BJ (cell line): ENCODE measurements at regions not wholly inside any gene's neighbourhood (a gene's known extent, or its start where the extent isn't known, plus 50 kb on each side); places are given as distances from the start of the nearest gene placed in this dataset.

Experiments used
- CTCF ChIA-PET: fragments of 350-600 bp; formaldehyde crosslinking; extraction: SDS; loops from one replicate; lab custom pipeline; 2021; ENCODE audit warnings: antibody characterized with exemption, inconsistent platforms; lab: Yijun Ruan, JAX
- POLR2A ChIA-PET: fragments of 300-600 bp; sonication (Branson Sonifier 250); formaldehyde crosslinking; extraction: SDS; loops from one replicate; lab custom pipeline; 2021; ENCODE audit warnings: antibody characterized with exemption; lab: Charles Lee
- DNase-seq: peaks from one replicate; pipeline ENCODE4 v3.0.0-alpha.2; 2011; ENCODE audit warnings: low read depth
- H3K27me3 ChIP-seq: 2 replicates; pipeline ENCODE4 v1.6.0; 2011; ENCODE audit warnings: low read length; ENCODE audit not compliant: control insufficient read depth, insufficient read depth
- H3K36me3 ChIP-seq: 2 replicates; pipeline ENCODE4 v1.5.1; 2011; ENCODE audit warnings: low read length; ENCODE audit not compliant: control insufficient read depth, insufficient read depth
- H3K4me3 ChIP-seq: 2 replicates; pipeline ENCODE4 v1.5.1; 2011; ENCODE audit warnings: low read depth, mild to moderate bottlenecking, control low read depth, low read length
- TF ChIP-seq, protein P1 (sequence below): IDR thresholded peaks from 2 replicates; pipeline ENCODE4 v1.5.1; 2011; ENCODE audit warnings: low read depth, mild to moderate bottlenecking, control low read depth, inconsistent platforms, low read length, moderate library complexity; ENCODE audit not compliant: insufficient read depth

DNA sequence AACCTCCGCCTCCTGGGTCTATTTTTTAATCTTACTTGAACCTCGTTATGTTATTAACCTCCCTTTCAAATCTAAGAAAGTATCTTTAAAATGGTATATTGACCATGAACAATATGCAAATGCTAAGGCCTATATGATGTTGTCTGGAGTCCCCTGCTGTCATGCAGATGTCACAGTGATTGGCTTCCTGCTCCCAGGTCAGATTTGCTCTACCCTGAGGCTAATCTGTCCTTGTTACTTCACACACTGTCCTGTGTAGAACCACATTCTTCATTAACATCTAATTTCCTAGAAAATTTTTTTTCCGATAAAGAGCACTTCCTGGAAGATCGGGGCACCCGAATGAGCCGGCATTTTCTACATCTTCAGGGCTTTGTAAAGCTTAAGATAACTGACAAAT lies 306.6 kb downstream of the MRPL39 start:
- TF ChIP-seq, protein P1, sequence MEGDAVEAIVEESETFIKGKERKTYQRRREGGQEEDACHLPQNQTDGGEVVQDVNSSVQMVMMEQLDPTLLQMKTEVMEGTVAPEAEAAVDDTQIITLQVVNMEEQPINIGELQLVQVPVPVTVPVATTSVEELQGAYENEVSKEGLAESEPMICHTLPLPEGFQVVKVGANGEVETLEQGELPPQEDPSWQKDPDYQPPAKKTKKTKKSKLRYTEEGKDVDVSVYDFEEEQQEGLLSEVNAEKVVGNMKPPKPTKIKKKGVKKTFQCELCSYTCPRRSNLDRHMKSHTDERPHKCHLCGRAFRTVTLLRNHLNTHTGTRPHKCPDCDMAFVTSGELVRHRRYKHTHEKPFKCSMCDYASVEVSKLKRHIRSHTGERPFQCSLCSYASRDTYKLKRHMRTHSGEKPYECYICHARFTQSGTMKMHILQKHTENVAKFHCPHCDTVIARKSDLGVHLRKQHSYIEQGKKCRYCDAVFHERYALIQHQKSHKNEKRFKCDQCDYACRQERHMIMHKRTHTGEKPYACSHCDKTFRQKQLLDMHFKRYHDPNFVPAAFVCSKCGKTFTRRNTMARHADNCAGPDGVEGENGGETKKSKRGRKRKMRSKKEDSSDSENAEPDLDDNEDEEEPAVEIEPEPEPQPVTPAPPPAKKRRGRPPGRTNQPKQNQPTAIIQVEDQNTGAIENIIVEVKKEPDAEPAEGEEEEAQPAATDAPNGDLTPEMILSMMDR, result no peak
- Histone ChIP-seq H3K27me3 (no peaks in the 10 kb centered on the region), H3K4me3 (no peak overlapping the region), H3K36me3 (no peaks in the 10 kb centered on the region)
- ChIA-PET POLR2A (no interaction called here), CTCF (interaction anchor here (0.8 kb wide), 1 partner anchor 23 kb away, joined by 3 read pairs; no protein-coding TSS in a partner anchor)
- no peak for DNase-seq

DNA sequence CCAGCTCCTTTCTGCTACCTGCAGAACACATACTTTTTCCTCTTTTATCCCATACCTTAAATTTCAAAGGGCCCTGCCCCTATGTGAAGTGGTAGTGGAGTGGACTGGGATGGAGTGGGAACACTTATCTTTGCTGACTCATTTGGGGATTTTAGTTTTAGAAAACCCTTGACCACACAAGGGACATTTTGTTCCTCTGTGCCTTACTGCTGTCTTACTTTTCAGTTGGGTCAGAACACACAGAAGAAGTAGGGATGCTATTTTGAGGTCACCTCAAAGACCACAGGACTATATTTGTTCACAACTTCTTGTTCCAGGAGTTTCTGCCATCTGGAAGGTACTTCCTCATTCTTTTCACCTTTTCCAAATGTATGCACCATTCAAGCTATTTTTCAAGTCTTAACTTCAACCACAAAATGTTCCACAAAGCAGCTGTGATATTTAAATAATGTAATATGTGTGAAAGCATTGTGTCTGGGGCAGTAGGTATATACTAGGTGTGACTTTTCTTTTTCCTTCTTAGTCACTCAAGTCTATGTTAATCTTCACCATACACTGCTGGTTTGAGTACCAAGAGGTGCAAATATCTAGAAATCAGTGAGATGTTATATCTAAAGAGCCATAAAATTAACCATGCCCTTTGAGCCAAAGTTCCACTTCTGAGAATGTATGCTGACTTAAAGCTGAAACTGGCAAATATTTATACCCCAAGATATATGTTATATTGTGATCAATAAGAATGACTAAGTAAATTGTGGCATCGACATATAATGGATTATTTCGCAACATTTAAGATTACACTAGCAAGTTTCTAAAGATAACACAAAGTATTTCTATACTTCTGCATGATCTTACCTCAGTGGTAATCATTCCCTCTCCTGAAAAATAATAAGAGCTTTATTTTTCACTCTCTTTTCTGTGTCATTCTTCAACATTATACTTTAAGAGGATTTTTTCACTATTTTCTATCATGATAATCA lies 308.5 kb downstream of the MRPL39 start:
- ChIA-PET POLR2A (no interaction called here), CTCF (interaction anchor here (1.2 to 1.3 kb wide), 2 partner anchors 15 to 34 kb away, joined by 3 to 4 read pairs; no protein-coding TSS in a partner anchor)
- no peaks in the 10 kb centered on the region for H3K27me3 ChIP-seq
- H3K36me3 ChIP-seq, result no peaks in the 10 kb centered on the region
- no peak overlapping the region for H3K4me3 ChIP-seq
- TF ChIP-seq, protein P1, result no peak
- no peak for DNase-seq

DNA sequence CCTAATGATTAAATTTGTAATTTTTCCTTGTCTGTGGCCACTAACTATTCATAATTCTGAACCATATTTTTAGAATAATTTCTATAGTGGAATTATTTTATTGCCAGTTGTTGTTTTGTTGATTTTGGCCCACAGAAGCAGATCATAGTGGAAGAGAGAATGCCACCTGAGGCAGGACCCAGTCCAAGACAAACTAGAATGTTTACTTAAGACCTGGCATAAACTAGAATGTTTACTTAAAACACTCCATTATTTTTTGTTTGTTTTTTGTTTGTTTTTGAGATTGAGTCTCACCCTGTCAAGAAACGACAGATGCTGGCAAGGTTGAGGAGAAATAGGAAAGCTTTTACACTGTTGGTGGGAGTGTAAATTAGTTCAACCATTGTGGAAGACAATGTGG lies 310.2 kb downstream of the MRPL39 start:
- DNase-seq, result no peak
- CTCF ChIA-PET, result interaction anchor here (1.6 kb wide), 1 partner anchor 17 kb away, joined by 4 read pairs; no protein-coding TSS in a partner anchor
- TF ChIP-seq, protein P1, result no peak

DNA sequence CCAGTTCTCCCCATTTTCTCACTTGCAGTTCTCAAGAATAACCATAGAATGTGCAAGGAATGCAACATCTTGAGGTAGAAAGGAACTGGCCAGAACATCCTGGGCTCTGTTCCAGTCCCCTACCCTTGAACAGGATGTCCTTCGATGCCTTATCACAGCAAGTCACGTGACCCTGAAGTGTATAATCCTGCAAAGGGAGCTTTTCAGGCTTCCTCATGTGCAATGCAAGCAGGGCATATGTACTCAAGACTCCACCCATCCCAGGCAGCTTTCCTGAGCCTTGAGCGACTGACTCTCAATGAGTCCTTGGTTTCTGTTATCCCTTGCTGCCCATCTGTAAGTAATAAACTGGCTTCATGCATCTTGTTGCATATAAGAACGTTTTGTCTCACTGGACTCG lies 311.0 kb downstream of the MRPL39 start:
- TF ChIP-seq, protein P1, result no peak
- H3K4me3 ChIP-seq, result no peak overlapping the region
- no peaks in the 10 kb centered on the region for H3K36me3 ChIP-seq
- no peak for DNase-seq
- ChIA-PET POLR2A (no interaction called here), CTCF (interaction anchor here (1.6 kb wide), 1 partner anchor 18 kb away, joined by 4 read pairs; no protein-coding TSS in a partner anchor)
- no peaks in the 10 kb centered on the region for H3K27me3 ChIP-seq

More for the DNA sequence above, 310.2 kb downstream of the MRPL39 start:
- Histone ChIP-seq H3K36me3 (no peaks in the 10 kb centered on the region), H3K4me3 (no peak overlapping the region), H3K27me3 (no peaks in the 10 kb centered on the region)
- POLR2A ChIA-PET, result no interaction called here

DNA sequence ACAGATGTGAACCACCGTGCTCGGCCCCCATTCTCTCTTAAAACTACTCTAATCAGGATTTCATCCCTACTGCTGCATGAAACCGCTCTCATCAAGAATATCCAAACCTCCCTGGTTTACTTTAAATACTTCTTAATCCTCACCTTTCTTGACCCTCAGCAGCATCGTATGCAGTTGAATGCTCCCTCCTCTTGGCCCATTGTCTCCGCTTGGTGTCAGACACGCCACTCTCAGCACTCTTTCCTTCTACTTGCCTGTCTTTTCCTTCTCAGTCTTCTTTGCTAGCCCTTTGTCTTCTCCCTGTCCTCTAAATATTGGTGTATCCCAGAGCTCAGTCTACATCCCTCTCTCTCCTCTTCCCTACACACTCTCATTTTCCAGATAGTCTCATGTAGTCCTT lies 314.9 kb downstream of the MRPL39 start:
- H3K27me3 ChIP-seq, result no peaks in the 10 kb centered on the region
- DNase-seq, result no peak
- POLR2A ChIA-PET, result no interaction called here
- H3K36me3 ChIP-seq, result no peaks in the 10 kb centered on the region
- TF ChIP-seq, protein P1, result no peak
- CTCF ChIA-PET, result interaction anchor here (1.0 to 1.4 kb wide), 2 partner anchors 9 to 10 kb away, joined by 4 read pairs; no protein-coding TSS in a partner anchor
- H3K4me3 ChIP-seq, result no peak overlapping the region
